ENCODE measurements at regions not wholly inside any gene's neighbourhood (a gene's known extent, or its start where the extent isn't known, plus 50 kb on each side); places are given as distances from the start of the nearest gene placed in this dataset.

DNA sequence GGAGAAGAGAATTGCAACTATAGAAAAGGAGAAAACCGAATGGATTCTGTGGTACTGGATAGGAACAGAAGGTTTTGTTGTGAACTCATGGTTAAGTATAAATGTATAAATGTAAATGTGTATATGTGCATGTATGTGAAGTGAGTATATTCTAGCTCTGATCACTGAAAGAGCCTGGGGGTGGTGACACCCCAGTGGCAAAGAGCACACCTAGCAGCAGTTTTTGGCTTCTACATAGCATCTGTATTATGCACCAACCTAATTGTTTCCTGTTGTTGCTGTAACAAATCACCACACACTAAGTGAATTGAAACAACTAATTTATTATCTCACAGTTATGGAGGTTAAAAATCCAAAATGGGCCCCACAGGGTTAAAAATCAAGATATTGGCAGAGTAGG is 455.4 kb downstream of the RPS24 start:
- Histone ChIP-seq H3K36me3 (replicated peaks in 1 of 2; ENCODE audit: control insufficient read depth in 1 of 2, insufficient read depth in 2 of 2, low read length in 1 of 2) (no peaks in the 10 kb centered on the region), H3K4me2 (no peak overlapping the region), H3K27me3 (ENCODE audit: insufficient read depth) (no peaks in the 10 kb centered on the region), H3K9me3 (peaks cover 7% of the 10 kb centered on the region; the same call in 1 of the 2 replicates), H3K79me2 (ENCODE audit: insufficient read depth) (no peaks in the 10 kb centered on the region), H3K27ac (ENCODE audit: low read depth in 2 of 2, low read length in 1 of 2) (no peak overlapping the region), H3K4me1 (ENCODE audit: control insufficient read depth in 1 of 2, insufficient read depth in 2 of 2, low read depth in 1 of 2, low read length in 1 of 2) (no peaks in the 10 kb centered on the region), H3F3A (replicated peaks; ENCODE audit: insufficient read depth) (no peaks in the 10 kb centered on the region), H3K9ac (no peak overlapping the region), H2AFZ (ENCODE audit: low read depth) (no peak overlapping the region), H4K20me1 (ENCODE audit: insufficient read depth) (no peaks in the 10 kb centered on the region), H3K4me3 (ENCODE audit: low read depth in 2 of 2, low read length in 1 of 2) (no peak overlapping the region), H3K9me2 (no peaks in the 10 kb centered on the region)
- DNase-seq, result no peak
- CTCF ChIA-PET, result interaction anchor here (1.0 kb wide), 1 partner anchor 31 kb away, joined by 3 read pairs; no protein-coding TSS in a partner anchor
- POLR2A ChIA-PET, result no interaction called here
- 11% methylated on average over 1 of the region's 1 CpG for WGBS (ENCODE audit: low lambda C conversion rate)
- TF ChIP-seq YY1 (IDR thresholded peaks at IDR 0.05; ENCODE audit: low read depth) (no peak), MEF2A (IDR thresholded peaks at IDR 0.05; ENCODE audit: borderline replicate concordance, low read depth) (no peak), MXI1 (IDR thresholded peaks at IDR 0.05; ENCODE audit: low read depth, low read length) (no peak)

DNA sequence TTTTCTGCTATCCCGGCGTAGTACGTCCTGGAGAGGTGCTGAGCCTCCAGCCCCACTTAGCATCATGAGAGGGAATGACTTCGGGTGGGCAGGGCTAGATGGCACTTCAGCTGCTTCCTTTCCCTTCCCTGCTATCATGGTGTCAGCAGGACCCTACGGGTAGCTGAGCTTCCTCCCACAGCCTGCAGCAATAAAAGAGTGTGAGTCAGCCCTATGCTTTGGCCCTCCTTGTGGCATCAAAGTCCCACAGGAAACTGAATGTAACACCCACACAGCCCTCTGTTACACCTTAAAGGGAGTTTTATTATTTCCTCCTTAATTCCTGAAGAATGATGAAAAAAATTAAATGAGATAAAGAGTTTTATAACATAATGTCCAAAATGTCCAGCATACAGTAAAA is 458.1 kb downstream of the RPS24 start:
- H3K9me3 ChIP-seq, result peaks cover 11% of the 10 kb centered on the region; the same call in 1 of the 2 replicates
- ChIA-PET CTCF (interaction anchor here (1.5 kb wide), 1 partner anchor 11 kb away, joined by 3 read pairs; no protein-coding TSS in a partner anchor), POLR2A (no interaction called here)
- H3K4me1 ChIP-seq (ENCODE audit: control insufficient read depth in 1 of 2, insufficient read depth in 2 of 2, low read depth in 1 of 2, low read length in 1 of 2), result no peaks in the 10 kb centered on the region; a peak in 1 of 4 replicates
- no peaks in the 10 kb centered on the region for H3K36me3 ChIP-seq (replicated peaks in 1 of 2; ENCODE audit: control insufficient read depth in 1 of 2, insufficient read depth in 2 of 2, low read length in 1 of 2)
- no peaks in the 10 kb centered on the region for H3F3A ChIP-seq (replicated peaks; ENCODE audit: insufficient read depth)
- no peaks in the 10 kb centered on the region for H4K20me1 ChIP-seq (ENCODE audit: insufficient read depth)
- H3K9ac ChIP-seq, result no peak overlapping the region
- no peak overlapping the region for H3K27ac ChIP-seq (ENCODE audit: low read depth in 2 of 2, low read length in 1 of 2)
- TF ChIP-seq MEF2A (IDR thresholded peaks at IDR 0.05; ENCODE audit: borderline replicate concordance, low read depth) (no peak), POLR2AphosphoS5 (IDR thresholded peaks at IDR 0.05; ENCODE audit: low read depth, low read length) (no peak), MXI1 (IDR thresholded peaks at IDR 0.05; ENCODE audit: low read depth, low read length) (no peak), FOXJ3 (CRISPR knock-in tag; IDR thresholded peaks at IDR 0.05) (no peak), EZH2phosphoT487 (IDR thresholded peaks at IDR 0.05; ENCODE audit: borderline replicate concordance, low read depth) (no peak), ELF1 (IDR thresholded peaks at IDR 0.05) (no peak), RXRA (IDR thresholded peaks at IDR 0.05; ENCODE audit: borderline replicate concordance, low read depth) (no peak), RAD21 (IDR thresholded peaks at IDR 0.05; ENCODE audit: low read length) (no peak), GATA2 (CRISPR knock-in tag; IDR thresholded peaks at IDR 0.05) (no peak), RCOR1 (IDR thresholded peaks at IDR 0.05; ENCODE audit: low read length) (no peak)
- TF ChIP-seq, protein P1, sequence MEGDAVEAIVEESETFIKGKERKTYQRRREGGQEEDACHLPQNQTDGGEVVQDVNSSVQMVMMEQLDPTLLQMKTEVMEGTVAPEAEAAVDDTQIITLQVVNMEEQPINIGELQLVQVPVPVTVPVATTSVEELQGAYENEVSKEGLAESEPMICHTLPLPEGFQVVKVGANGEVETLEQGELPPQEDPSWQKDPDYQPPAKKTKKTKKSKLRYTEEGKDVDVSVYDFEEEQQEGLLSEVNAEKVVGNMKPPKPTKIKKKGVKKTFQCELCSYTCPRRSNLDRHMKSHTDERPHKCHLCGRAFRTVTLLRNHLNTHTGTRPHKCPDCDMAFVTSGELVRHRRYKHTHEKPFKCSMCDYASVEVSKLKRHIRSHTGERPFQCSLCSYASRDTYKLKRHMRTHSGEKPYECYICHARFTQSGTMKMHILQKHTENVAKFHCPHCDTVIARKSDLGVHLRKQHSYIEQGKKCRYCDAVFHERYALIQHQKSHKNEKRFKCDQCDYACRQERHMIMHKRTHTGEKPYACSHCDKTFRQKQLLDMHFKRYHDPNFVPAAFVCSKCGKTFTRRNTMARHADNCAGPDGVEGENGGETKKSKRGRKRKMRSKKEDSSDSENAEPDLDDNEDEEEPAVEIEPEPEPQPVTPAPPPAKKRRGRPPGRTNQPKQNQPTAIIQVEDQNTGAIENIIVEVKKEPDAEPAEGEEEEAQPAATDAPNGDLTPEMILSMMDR (IDR thresholded peaks at IDR 0.05), result no peak
- TF ChIP-seq, protein P2, sequence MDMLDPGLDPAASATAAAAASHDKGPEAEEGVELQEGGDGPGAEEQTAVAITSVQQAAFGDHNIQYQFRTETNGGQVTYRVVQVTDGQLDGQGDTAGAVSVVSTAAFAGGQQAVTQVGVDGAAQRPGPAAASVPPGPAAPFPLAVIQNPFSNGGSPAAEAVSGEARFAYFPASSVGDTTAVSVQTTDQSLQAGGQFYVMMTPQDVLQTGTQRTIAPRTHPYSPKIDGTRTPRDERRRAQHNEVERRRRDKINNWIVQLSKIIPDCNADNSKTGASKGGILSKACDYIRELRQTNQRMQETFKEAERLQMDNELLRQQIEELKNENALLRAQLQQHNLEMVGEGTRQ (IDR thresholded peaks at IDR 0.05; ENCODE audit: borderline replicate concordance, low read depth, low read length), result no peak
- TF ChIP-seq, protein P3, sequence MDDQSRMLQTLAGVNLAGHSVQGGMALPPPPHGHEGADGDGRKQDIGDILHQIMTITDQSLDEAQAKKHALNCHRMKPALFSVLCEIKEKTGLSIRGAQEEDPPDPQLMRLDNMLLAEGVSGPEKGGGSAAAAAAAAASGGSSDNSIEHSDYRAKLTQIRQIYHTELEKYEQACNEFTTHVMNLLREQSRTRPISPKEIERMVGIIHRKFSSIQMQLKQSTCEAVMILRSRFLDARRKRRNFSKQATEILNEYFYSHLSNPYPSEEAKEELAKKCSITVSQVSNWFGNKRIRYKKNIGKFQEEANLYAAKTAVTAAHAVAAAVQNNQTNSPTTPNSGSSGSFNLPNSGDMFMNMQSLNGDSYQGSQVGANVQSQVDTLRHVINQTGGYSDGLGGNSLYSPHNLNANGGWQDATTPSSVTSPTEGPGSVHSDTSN (IDR thresholded peaks at IDR 0.05), result no peak
- no peaks in the 10 kb centered on the region for H3K79me2 ChIP-seq (ENCODE audit: insufficient read depth)
- H3K9me2 ChIP-seq, result no peaks in the 10 kb centered on the region
- DNase-seq, result no peak
- H2AFZ ChIP-seq (ENCODE audit: low read depth), result no peak overlapping the region
- no peaks in the 10 kb centered on the region for H3K27me3 ChIP-seq (ENCODE audit: insufficient read depth)
- no peak overlapping the region for H3K4me2 ChIP-seq
- WGBS (ENCODE audit: low lambda C conversion rate), result 77% methylated on average over 5 of the region's 5 CpGs
- H3K4me3 ChIP-seq (ENCODE audit: low read depth in 2 of 2, low read length in 1 of 2), result no peak overlapping the region
